Endothelial cell (in vitro differentiated cells): ENCODE measurements at regions not wholly inside any gene's neighbourhood (a gene's known extent, or its start where the extent isn't known, plus 50 kb on each side); places are given as distances from the start of the nearest gene placed in this dataset.

Experiments
- DNase-seq: peaks from one replicate; pipeline ENCODE4 v3.0.0; 2021; ENCODE audit warnings: low spot score
- H3K27ac Mint-ChIP-seq: one replicate; pipeline ENCODE4 v1.8.0; 2021; ENCODE audit warnings: mixed read lengths, inconsistent platforms; ENCODE audit not compliant: unreplicated experiment
- H3K27me3 Mint-ChIP-seq: one replicate; pipeline ENCODE4 v1.8.0; 2021; ENCODE audit warnings: mild to moderate bottlenecking, moderate library complexity, mixed read lengths, inconsistent platforms; ENCODE audit not compliant: unreplicated experiment
- H3K36me3 Mint-ChIP-seq: one replicate; pipeline ENCODE4 v1.8.0; 2021; ENCODE audit warnings: mild to moderate bottlenecking, low read depth, mixed read lengths, inconsistent platforms; ENCODE audit not compliant: unreplicated experiment
- H3K4me1 Mint-ChIP-seq: one replicate; pipeline ENCODE4 v1.8.0; 2021; ENCODE audit warnings: mild to moderate bottlenecking, mixed read lengths, inconsistent platforms; ENCODE audit not compliant: unreplicated experiment
- H3K4me3 Mint-ChIP-seq: one replicate; pipeline ENCODE4 v1.8.0; 2021; ENCODE audit warnings: mild to moderate bottlenecking, mixed read lengths, inconsistent platforms; ENCODE audit not compliant: unreplicated experiment
- H3K9me3 Mint-ChIP-seq: one replicate; pipeline ENCODE4 v1.8.0; 2021; ENCODE audit warnings: mixed read lengths, inconsistent platforms; ENCODE audit not compliant: unreplicated experiment
- CTCF ChIP-seq: fragments of 200-600 bp; sonication (generic); IDR thresholded peaks from one replicate; pipeline ENCODE4 v1.5.0; 2021; ENCODE audit warnings: antibody characterized with exemption; ENCODE audit not compliant: unreplicated experiment

- DNase-seq = no peak
- Mint-ChIP-seq H3K27ac (no peak overlapping the region), H3K36me3 (no peaks in the 10 kb centered on the region), H3K4me1 (no peaks in the 10 kb centered on the region), H3K4me3 (no peak overlapping the region), H3K9me3 (no peaks in the 10 kb centered on the region), H3K27me3 (no peaks in the 10 kb centered on the region)
- TF ChIP-seq CTCF = no peak
Measured at GRCh38 chr1:195962051-195962450, 646.2 kb downstream of the KCNT2 start.

GRCh38 chr1:195960580-195960979 is 647.7 kb downstream of the KCNT2 start:
- DNase-seq = no peak
- no peaks in the 10 kb centered on the region for H3K4me1 Mint-ChIP-seq
- H3K27me3 Mint-ChIP-seq = no peaks in the 10 kb centered on the region
- TF ChIP-seq CTCF = no peak
- H3K27ac Mint-ChIP-seq = no peak overlapping the region
- H3K36me3 Mint-ChIP-seq = no peaks in the 10 kb centered on the region
- H3K4me3 Mint-ChIP-seq = no peak overlapping the region
- H3K9me3 Mint-ChIP-seq = no peaks in the 10 kb centered on the region

GRCh38 chr1:195958131-195958530 is 650.1 kb downstream of the KCNT2 start:
- TF ChIP-seq CTCF = no peak
- Mint-ChIP-seq H3K27ac (no peak overlapping the region), H3K36me3 (no peaks in the 10 kb centered on the region), H3K9me3 (no peaks in the 10 kb centered on the region), H3K4me1 (no peaks in the 10 kb centered on the region), H3K4me3 (no peak overlapping the region), H3K27me3 (no peaks in the 10 kb centered on the region)
- DNase-seq = no peak

- H3K4me3 Mint-ChIP-seq = no peak overlapping the region
- no peak overlapping the region for H3K27ac Mint-ChIP-seq
- no peaks in the 10 kb centered on the region for H3K27me3 Mint-ChIP-seq
- TF ChIP-seq CTCF = no peak
- no peaks in the 10 kb centered on the region for H3K9me3 Mint-ChIP-seq
- H3K4me1 Mint-ChIP-seq = no peaks in the 10 kb centered on the region
- no peaks in the 10 kb centered on the region for H3K36me3 Mint-ChIP-seq
- DNase-seq = no peak
Measured at GRCh38 chr1:195956845-195957244, 651.4 kb downstream of the KCNT2 start.

- Mint-ChIP-seq H3K4me3 (no peak overlapping the region), H3K36me3 (no peaks in the 10 kb centered on the region), H3K4me1 (no peaks in the 10 kb centered on the region), H3K9me3 (no peaks in the 10 kb centered on the region), H3K27ac (no peak overlapping the region), H3K27me3 (no peaks in the 10 kb centered on the region)
- no peak for DNase-seq
- TF ChIP-seq CTCF = no peak
Measured at GRCh38 chr1:195954848-195955247, 653.4 kb downstream of the KCNT2 start.
